Peyer's patch (tissue), 4 donors: ENCODE measurements at regions not wholly inside any gene's neighbourhood (a gene's known extent, or its start where the extent isn't known, plus 50 kb on each side); places are given as distances from the start of the nearest gene placed in this dataset.

ENCODE experiments used
- DNase-seq, 3 donors: peaks; one replicate each; pipeline ENCODE4 v3.0.0-alpha.2; 2017 to 2019
- H3K27ac ChIP-seq, 4 donors: fragments of 200-600 bp; sonication (generic); one replicate each; pipeline ENCODE4 v1.5.1; 2016 to 2019
- H3K27me3 ChIP-seq, 2 donors: fragments of 200-600 bp; sonication (generic); one replicate each; pipeline ENCODE4 v1.5.1; 2019
- H3K36me3 ChIP-seq, 3 donors: fragments of 200-600 bp; sonication (generic); one replicate each; pipeline ENCODE4 v1.5.1; 2016 to 2019
- H3K4me1 ChIP-seq, 4 donors: fragments of 200-600 bp; sonication (generic); one replicate each; pipeline ENCODE4 v1.5.1; 2016 to 2019
- H3K4me3 ChIP-seq, 4 donors: fragments of 200-600 bp; sonication (generic); 1 replicate in 3 of 4; 2 replicates in 1 of 4; pipeline ENCODE4 v1.5.1; 2016 to 2019; ENCODE audit warnings: mild to moderate bottlenecking in 1 of 4
- H3K9me3 ChIP-seq, 4 donors: fragments of 200-600 bp; sonication (generic); one replicate each; pipeline ENCODE4 v1.5.1; 2016 to 2019; ENCODE audit warnings: mild to moderate bottlenecking in 1 of 4
- CTCF ChIP-seq, 6 experiments: fragments of 450-650 bp in 4 of 6; fragments of 200-600 bp in 2 of 6; sonication (generic) in 1 of 6; IDR thresholded peaks; one replicate each; pipeline ENCODE4 v1.5.1; 2017 to 2019; ENCODE audit warnings: antibody characterized with exemption in 6 of 6, mild to moderate bottlenecking in 3 of 6, moderate library complexity in 1 of 6
- POLR2A ChIP-seq, 2 donors: fragments of 450-650 bp; IDR thresholded peaks; one replicate each; pipeline ENCODE4 v1.5.1; 2017; ENCODE audit warnings: antibody characterized with exemption in 2 of 2, mild to moderate bottlenecking in 2 of 2, moderate library complexity in 2 of 2

GRCh38 chr3:132183811-132184210, 133.4 kb upstream of the ACP3 start:
- Histone ChIP-seq H3K4me1 (no peaks in the 10 kb centered on the region), H3K27ac (no peak overlapping the region), H3K36me3 (no peaks in the 10 kb centered on the region), H3K9me3 (no peaks in the 10 kb centered on the region), H3K4me3 (no peak overlapping the region), H3K27me3 (no peaks in the 10 kb centered on the region)
- TF ChIP-seq CTCF (IDR thresholded peaks at IDR 0.05): no peak
- no peak for TF ChIP-seq POLR2A (IDR thresholded peaks at IDR 0.05)
- DNase-seq: no peak

DNA sequence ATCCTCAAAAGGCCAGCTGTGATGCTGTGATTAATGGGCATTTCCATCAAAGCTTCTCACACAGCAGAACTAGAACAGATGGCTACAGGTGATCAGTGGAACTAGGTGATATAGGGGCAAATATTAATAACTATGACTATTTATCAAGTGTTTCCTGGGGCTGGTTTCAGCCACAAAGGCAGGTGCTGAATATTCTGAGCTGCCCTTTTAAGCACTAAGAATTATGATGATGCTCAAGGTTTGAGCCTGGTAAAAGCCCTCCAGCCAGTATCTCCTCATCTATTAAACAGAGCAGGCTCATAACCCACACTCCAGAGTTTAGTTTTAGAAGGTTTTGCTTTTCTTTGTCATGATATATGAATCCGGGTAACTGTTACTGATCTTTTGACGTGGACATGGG, 129.5 kb upstream of the ACP3 start:
- H3K9me3 ChIP-seq: no peaks in the 10 kb centered on the region
- no peaks in the 10 kb centered on the region for H3K36me3 ChIP-seq
- TF ChIP-seq CTCF (IDR thresholded peaks at IDR 0.05) (no peak), POLR2A (IDR thresholded peaks at IDR 0.05) (no peak)
- no peak overlapping the region for H3K27ac ChIP-seq
- H3K27me3 ChIP-seq: no peaks in the 10 kb centered on the region
- no peaks in the 10 kb centered on the region for H3K4me1 ChIP-seq
- no peak for DNase-seq
- H3K4me3 ChIP-seq: no peak overlapping the region

DNA sequence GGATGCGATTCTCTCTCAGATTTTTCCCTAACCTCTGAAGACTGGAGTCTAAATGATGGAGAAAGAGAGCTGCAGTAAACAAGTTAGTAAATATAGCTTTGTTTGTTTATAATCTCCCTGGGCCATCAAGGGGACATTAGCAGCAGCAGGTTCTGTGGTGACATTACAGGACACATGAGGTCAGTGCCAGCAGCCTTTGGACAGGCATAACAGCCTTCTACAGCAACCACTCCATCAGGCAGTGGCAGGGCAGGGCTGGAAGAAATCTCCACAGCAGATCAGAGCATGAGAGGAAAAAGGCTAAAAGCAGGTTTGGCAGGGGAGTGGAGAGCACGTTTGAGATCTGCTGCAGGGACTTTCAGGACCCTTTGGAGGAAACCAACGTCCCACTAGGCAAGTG, 127.6 kb upstream of the ACP3 start:
- H3K36me3 ChIP-seq: no peaks in the 10 kb centered on the region

DNA sequence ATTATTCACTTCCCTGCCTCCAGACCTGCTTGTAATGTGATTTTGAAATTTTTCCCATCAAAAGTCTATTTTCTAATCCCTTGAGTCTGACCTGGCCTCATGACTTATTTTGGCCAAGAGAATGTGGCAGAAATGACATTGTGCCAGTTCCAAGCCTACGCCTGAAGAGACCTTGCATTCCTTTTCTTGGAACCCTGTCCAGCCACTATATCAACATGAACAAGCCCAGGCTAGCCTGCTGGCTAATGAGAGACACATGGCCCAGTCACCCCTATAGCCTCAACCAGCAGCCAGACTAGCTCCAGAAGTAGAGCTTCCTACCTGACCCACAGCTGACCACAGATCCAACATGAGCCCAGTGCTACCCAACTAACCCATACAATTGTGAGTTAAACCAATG, 121.1 kb upstream of the ACP3 start:
- TF ChIP-seq CTCF (IDR thresholded peaks at IDR 0.05): no peak
- Histone ChIP-seq H3K27me3 (no peaks in the 10 kb centered on the region), H3K4me3 (no peak overlapping the region), H3K27ac (no peak overlapping the region), H3K4me1 (no peaks in the 10 kb centered on the region), H3K36me3 (no peaks in the 10 kb centered on the region), H3K9me3 (no peaks in the 10 kb centered on the region)
- no peak for DNase-seq

More for the DNA sequence above, 127.6 kb upstream of the ACP3 start:
- Histone ChIP-seq H3K4me1 (no peaks in the 10 kb centered on the region), H3K9me3 (no peaks in the 10 kb centered on the region), H3K27me3 (no peaks in the 10 kb centered on the region), H3K4me3 (no peak overlapping the region), H3K27ac (no peak overlapping the region)
- TF ChIP-seq POLR2A (IDR thresholded peaks at IDR 0.05) (no peak), CTCF (IDR thresholded peaks at IDR 0.05) (no peak)
- no peak for DNase-seq

DNA sequence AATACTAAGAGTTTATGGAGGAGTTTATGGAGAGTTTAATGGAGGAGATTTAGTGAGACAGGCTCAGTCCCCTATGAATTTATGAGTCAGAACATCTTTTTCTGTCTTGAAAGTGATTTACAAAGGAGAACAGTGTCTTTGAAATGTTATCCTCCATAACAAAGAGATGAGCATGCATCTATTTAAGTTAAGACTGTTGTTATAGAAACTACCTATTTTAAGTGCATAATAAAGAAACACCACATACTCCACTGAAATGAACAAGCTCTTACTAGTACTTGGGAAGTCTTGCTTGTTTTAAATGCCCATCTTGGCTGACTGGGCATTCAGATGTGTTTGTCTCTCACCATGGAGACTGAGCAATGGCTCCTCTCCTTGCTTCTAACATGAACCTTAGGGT, 118.7 kb upstream of the ACP3 start:
- H3K36me3 ChIP-seq: no peaks in the 10 kb centered on the region
- no peaks in the 10 kb centered on the region for H3K27me3 ChIP-seq
- DNase-seq: no peak
- TF ChIP-seq POLR2A (IDR thresholded peaks at IDR 0.05) (no peak), CTCF (IDR thresholded peaks at IDR 0.05) (no peak)
- H3K4me3 ChIP-seq: no peak overlapping the region
- no peaks in the 10 kb centered on the region for H3K9me3 ChIP-seq
- no peak overlapping the region for H3K27ac ChIP-seq
- no peaks in the 10 kb centered on the region for H3K4me1 ChIP-seq

DNA sequence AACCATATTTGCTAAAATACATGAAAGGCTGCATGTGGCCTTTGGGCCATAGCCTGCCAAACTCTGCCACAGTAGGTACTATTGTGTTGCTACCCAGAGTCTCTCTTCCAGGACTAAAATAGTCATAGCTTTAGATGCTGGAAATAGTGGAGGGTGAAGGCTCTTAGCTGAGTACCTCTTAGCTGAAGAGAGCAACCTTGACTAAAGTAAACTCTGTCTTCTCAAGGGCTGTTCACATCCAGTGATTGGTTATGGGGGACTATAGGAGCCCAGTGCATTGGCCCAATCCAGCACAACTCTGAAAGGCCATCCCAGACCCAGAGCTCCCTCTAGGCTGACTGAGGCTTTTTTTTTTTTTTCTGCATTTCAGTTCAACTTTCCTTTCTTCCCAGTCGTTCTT, 117.8 kb upstream of the ACP3 start:
- Histone ChIP-seq H3K4me3 (no peak overlapping the region), H3K36me3 (no peaks in the 10 kb centered on the region), H3K27me3 (no peaks in the 10 kb centered on the region), H3K4me1 (no peaks in the 10 kb centered on the region), H3K9me3 (no peaks in the 10 kb centered on the region), H3K27ac (no peak overlapping the region)
- TF ChIP-seq CTCF (IDR thresholded peaks at IDR 0.05) (no peak), POLR2A (IDR thresholded peaks at IDR 0.05) (no peak)
- DNase-seq: no peak
